Ishikawa (cell line): ENCODE measurements at regions not wholly inside any gene's neighbourhood (a gene's known extent, or its start where the extent isn't known, plus 50 kb on each side); places are given as distances from the start of the nearest gene placed in this dataset.

ENCODE experiments used
- CEBPB ChIP-seq: IDR thresholded peaks from 2 replicates; pipeline ENCODE4 v1.6.1; 2012
- CREB1 ChIP-seq: IDR thresholded peaks from 2 replicates; pipeline ENCODE4 v1.6.1; 2012; ENCODE audit warnings: low read depth
- EGR1 ChIP-seq: IDR thresholded peaks from 2 replicates; pipeline ENCODE4 v1.6.1; 2012
- EP300 ChIP-seq: IDR thresholded peaks from 2 replicates; pipeline ENCODE4 v1.6.1; 2012; ENCODE audit warnings: borderline replicate concordance
- FOXM1 ChIP-seq: IDR thresholded peaks from 2 replicates; pipeline ENCODE4 v1.6.1; 2012; ENCODE audit warnings: low read depth, borderline replicate concordance
- MAX ChIP-seq: IDR thresholded peaks from 2 replicates; pipeline ENCODE4 v1.6.1; 2012
- NFIC ChIP-seq: IDR thresholded peaks from 2 replicates; pipeline ENCODE4 v1.6.1; 2012
- RAD21 ChIP-seq: IDR thresholded peaks from 2 replicates; pipeline ENCODE4 v1.6.1; 2012; ENCODE audit warnings: low read depth
- REST ChIP-seq: IDR thresholded peaks from 2 replicates; pipeline ENCODE4 v1.6.1; 2012; ENCODE audit warnings: low read depth, mild to moderate bottlenecking
- TCF12 ChIP-seq: IDR thresholded peaks from 2 replicates; pipeline ENCODE4 v1.6.1; 2012; ENCODE audit warnings: low read depth
- TEAD4 ChIP-seq: IDR thresholded peaks from 2 replicates; pipeline ENCODE4 v1.6.1; 2012
- USF1 ChIP-seq: IDR thresholded peaks from 2 replicates; pipeline ENCODE4 v1.6.1; 2012

GRCh38 chr2:223396993-223397392, 205.2 kb downstream of the SCG2 start:
- TF ChIP-seq MAX, result no peak
- no peak for TF ChIP-seq TEAD4
- peak; percentile 53 for TF ChIP-seq CEBPB
- TF ChIP-seq NFIC, result no peak
- no peak for TF ChIP-seq REST
- TF ChIP-seq TCF12, result no peak
- TF ChIP-seq CREB1, result no peak
- TF ChIP-seq RAD21, result no peak
- no peak for TF ChIP-seq EGR1
- TF ChIP-seq EP300, result no peak
- no peak for TF ChIP-seq USF1
- TF ChIP-seq FOXM1, result no peak
